GM21529 (cell line): ENCODE measurements at regions not wholly inside any gene's neighbourhood (a gene's known extent, or its start where the extent isn't known, plus 50 kb on each side); places are given as distances from the start of the nearest gene placed in this dataset.
"Not testable (repeated sequence)": the region's sequence is repeated elsewhere in the genome, so short reads cannot be mapped to it uniquely, and the experiment has no call there.

Experiments used
- ATAC-seq: cut with Tn5 transposase; IDR thresholded peaks from one replicate; pipeline ENCODE4 v1.9.1; 2021; ENCODE audit not compliant: unreplicated experiment

DNA sequence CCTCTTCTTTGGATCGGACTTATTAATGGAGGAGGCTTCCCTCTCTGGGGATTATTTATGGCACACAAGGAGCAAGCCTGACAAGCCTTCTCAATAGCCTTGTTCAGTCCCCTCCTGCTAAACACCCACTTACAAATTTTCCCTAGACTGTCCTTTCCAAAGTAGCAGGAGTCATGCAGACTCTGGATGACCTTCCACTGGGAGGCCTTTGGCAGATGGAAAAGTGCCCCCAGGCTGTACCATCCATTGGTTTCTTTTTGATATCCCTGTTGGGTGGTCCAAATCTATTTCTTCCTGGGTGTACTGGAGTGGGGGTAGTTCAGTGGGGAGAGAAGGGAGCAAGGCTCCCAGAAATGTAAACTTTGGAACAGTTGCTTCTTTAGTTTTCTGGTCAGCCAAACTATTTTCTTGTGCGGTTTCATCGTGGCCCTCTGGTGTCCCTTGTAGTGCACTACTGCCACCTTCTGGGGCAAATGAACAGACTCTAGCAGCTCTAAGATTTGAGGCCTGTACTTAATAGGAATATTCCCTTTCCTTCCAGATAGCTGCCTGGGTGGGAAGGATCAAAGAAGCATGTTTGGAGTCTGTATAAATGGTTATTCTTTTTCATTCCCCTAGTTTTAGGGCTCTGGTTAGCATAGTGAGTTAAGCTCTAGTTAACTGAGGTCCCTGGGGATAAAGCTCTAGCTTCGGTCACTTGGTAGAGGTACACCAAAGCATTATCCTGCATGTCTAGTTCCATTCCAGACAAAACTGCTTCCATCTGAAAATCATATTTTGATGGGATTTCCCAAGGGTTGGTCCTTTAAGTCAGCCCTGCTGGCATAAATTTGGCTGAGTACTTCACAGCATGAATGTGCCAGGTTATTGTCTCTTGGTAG, 409.5 kb downstream of the SLC6A15 start:
- ATAC-seq = peak; percentile 86

DNA sequence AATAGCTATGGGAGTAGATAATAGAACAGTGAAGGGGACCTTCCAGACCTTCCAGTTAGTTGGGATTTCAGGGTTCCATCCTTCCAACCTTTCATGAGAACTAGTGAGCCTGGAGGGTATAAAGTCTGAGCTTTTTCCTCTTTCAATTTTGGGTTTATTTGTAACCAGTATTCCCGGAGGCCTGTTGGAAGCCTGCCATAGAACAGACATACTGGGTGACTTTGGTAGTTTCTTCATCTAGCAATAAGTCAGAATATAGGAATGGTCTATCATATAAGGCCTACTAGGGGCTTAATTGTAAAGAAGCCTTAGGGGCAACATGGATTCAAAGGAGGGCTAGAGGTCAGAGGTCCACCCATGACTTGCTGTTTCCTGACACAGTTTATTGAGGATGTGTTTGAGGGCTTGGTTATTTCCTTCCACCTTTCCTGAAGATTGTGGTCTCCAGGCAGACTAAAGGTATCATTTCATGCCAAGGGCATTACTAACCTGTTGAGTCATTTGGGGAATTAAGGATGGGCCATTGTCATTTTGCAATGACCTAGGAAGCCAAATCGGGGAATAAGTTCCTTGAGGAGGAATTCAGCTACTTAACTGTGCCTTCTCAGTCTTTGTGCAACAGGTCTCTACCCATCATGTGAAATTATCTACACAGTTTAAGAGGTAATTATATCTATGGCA, 410.3 kb downstream of the SLC6A15 start:
- no peak for ATAC-seq

DNA sequence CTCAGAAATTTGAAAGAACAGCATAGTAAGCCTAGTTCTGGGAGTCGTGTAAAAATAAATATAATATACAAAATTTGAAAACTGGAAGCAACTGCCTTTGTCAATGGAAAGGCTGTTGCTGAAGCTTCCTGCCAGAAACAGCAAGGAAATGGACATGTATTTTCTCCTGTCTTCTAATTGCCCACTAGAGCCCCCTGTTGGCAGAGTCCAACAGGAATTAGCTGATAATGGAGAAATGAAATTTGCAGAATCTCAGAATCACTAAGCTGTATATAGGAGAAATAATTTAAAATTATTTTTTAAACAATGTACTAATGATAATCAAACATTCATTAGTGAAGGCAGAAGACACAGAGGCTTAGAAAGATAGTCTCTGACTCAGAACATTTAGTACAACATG, 414.8 kb downstream of the SLC6A15 start:
- ATAC-seq = no peak

DNA sequence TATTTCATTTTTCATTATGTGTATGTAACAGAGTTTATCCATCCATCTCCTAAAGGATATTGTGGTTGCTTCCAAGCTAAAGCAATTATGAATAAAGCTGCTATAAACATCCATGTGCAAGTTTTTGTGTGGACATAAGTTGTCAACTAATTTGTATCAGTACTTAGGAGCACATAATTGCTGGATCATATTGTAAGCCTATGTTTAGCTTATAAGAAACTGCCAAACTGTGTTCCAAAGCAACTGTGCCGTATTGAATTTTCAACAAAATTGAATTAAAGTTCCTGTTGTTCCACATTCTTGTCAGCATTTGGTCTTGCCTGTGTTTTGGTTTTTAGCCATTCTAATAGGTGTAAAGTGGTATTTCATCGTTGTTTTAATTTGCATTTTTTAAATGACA, 416.9 kb downstream of the SLC6A15 start:
- ATAC-seq = no peak

DNA sequence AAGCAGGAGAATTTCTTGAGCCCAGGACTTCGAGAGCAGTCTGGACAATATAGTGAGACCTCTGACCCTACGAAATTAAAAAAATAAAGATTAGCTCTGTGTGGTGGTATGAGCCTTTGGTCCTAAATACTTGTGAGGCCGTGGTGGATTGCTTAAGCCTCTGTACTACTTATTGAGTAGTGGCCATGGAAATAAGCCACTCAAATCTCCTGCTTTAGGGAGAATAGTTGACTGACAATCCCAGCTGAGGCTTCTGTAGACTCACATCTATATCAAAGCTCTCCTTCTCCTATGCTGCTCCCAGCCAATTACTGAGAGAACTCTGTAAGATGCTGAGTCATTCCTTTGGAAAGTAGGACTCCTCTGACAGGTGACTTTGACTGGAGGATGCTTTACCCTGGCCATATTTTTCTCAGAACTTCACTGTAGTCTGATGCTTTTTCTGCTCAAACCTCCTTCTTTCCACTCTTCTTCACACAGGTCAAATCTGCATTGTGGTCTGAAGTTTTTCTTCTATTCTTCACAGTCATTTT, 420.2 kb downstream of the SLC6A15 start:
- ATAC-seq = no peak

DNA sequence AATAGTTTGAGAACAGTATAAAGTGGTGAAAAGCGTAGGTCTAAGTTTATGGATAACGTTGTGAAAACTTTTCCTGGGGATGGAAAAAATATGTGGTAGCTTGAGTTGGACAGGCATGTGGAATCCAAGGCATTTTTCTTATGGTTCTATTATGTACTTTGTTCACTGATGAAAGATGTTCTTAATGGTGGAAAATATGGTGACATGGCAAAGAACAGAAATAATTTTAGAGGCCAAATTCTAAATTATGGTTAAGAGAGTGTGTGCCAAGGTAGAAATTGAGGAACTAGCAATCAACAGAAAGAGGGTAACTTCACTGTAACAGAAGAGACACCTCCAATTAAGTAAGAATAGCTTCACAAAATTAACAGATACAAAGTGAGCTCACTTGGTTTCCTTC, 427.8 kb downstream of the SLC6A15 start:
- ATAC-seq = no peak

DNA sequence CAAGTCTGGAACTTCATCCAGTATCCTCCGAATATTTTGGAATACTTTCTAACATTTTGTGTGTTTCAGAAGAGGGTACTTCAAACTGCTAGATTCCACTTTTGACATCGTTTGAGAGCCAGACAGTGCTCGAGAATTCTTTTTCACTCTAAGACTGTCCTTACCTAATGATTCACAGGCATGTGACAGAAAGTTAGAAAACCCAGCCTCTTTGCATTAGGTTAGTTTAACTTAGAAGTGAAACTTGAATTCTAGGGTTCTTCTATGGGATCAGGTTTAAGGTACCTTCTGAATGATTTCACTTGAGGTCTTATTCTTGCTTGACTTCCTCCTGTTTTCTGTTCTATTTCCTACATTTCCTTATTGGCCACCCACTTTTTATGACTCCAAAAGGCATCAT, 431.8 kb downstream of the SLC6A15 start:
- no peak for ATAC-seq

DNA sequence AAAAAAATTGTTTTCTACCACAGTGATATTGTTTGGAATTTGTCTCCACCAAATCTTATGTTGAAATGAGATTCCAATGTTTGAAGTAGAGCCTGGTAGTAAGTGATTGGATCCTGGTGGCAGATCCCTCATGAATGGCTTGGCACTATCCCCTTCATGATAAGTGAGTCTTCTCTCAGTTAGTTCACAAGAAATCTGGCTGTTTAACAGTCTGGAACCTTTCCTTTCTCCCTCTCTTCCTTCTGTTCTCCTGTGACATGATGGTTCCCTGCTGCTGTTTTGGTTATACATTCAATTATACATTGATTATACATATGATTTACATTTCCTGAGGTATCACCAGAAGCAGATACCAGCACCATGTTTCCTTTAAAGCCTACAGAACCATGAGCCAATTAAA, 442.2 kb downstream of the SLC6A15 start:
- ATAC-seq = no peak

DNA sequence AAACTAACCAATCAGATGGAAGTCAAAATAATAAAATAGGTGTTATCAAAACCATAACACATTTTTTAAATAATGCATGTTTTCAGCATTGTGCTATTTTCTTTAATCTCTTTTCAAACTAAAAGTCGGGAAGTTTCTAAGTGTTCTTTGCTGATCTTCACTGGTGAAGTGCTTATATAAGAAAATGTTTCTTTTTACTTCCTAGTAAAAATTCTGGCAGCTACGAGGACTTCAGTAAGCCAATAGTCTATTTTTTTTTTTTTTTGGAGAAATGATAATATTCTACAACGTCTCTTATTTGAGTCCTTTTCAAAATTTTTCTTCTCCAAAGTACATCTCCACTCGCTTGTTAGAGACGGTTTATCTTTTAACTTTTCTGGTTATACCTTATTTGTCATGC, 448.0 kb downstream of the SLC6A15 start:
- no peak for ATAC-seq

DNA sequence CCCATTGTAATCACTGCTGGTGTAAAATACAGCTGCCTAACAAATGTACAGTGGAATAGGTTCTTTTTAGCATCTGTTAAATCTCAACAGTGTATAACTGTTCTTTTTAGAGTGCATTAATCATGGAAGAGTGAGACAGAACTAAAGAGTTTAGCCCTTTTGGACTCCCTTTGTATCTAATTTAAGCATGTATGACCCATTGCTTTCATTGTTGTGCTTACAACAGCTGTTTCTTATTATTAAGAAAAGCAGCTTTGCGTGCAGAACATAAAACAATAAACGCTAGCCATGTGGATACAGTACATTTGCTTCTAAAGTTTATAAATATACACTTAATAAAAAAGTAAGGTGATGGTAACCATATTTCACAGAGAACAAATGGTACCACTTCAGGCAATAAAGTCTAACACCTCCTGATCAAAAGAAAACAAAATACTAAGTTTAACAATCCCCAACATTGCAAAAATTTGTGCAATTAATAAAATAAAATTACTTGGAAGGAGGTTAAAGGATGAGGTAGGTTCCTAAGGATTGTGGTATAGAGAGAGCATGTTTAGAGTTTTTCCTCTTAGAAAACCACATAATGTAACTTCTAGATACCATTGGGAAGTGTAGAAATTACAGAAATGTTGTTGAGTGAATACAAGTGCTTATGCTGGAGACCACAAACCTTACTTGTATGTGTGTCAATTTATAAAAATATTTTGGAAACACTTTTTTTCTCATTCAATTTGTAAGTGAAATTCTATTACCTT, 448.7 kb downstream of the SLC6A15 start:
- ATAC-seq = no peak

DNA sequence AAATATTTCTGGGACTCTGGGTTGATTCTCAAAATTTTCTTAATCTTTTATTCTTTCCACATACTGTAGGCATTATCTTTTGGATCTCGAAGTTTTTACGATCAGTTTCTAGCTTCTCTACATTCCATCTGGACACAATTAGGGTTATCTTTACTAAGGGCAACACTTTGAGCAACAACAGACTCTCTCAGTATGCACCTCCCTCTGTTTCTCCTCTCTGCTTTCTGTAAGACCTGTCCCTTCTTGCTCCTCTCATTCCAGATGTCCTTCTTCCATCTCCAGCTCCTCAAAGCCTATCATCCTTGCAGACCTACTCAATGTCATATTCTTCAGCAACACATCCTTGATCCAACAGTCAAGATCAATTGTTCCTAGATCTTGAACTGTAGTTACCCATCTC, 457.0 kb downstream of the SLC6A15 start:
- ATAC-seq = no peak

DNA sequence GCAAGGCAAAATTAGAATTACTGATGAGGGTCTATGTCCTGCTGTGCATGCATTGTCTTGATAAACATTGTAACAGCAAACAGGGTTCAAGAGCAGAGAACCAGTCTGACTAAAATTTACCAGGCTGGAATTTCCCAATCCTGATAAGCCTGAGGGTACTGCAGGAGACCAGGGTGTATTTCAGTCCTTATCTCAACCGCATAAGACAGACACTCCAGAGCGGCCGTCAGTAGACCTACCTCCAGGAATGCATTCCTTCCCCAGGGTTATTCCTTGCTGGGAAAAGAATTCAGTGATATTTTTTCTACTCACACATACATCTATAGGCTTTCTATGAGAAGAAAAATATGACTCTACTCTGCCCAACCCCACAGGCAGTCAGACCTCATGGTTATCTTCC, 466.1 kb downstream of the SLC6A15 start:
- not testable (repeated sequence) for ATAC-seq

DNA sequence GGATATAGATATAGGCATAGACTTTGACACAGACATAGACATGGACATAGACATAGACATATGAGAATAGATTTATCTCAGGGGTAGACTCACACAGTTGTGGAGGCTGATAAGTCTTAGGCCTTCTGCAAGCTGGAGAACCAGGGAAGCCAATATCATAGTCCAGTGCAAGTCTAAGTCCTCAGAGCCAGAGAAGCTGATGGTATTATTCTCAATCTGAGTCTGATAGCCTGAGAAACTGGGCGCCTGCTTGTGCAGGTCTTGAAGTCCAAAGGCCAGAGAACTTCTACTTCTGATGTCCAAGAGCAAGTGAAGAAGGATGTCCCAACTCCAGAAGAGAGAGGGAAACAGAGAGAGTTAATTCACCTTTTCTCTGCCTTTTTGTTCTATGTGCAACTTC, 476.5 kb downstream of the SLC6A15 start:
- no peak for ATAC-seq

DNA sequence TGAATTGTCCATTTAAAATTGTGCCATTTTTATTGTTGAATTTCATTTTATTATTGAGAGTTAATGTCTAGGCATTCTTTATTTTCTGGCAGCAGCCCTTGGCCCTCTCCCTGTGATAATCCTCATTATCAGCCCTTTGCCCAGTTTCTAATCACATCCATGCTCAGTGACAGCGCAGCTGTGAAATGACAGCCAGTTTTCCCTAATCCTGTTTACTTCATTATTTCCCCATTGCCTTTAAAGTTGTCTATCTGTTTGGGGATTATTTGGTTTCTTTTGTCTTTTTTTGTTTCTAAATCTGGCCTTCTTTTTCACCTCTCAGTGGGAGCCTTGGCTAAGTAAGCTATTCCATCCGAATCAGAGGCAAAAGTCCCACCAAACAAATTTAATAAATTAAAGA, 476.9 kb downstream of the SLC6A15 start:
- ATAC-seq = no peak

DNA sequence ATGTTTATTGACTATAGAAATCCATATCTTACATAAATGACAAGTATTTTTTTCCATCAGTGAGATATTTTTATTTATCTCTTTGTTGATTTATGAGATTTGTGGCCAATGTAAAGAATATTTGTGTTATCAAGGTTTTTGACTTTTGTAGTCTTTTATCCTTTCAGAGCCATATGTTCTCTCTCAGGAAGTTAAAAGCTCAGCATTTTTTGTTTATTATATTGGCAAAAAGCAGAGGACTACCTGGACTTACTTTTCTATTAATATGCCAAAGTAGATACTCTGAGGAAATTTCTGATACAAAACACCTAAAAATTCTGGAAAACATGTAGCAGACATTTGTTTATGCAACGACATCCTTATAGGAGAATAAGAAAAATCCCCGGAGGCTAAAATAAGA, 490.3 kb downstream of the SLC6A15 start:
- ATAC-seq = no peak

DNA sequence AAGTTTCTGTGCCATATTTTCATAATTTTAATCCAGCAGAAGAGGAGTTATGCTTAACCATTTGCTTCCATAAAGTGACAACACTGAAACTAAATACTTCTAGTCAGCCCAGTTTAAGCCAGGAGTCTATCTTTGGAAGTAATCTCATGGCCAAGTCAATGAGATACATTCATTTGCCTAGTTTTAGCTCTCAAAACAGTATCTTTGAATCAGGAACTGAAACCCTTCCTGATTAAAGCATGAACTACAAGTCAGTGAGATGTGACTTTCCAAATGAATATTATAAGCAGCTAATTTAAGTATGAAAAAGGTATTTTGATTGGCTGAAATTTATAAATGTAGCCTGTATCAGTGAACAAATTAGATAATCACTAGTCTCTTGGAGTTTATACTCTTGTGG, 491.5 kb downstream of the SLC6A15 start:
- ATAC-seq = peak; percentile 65

DNA sequence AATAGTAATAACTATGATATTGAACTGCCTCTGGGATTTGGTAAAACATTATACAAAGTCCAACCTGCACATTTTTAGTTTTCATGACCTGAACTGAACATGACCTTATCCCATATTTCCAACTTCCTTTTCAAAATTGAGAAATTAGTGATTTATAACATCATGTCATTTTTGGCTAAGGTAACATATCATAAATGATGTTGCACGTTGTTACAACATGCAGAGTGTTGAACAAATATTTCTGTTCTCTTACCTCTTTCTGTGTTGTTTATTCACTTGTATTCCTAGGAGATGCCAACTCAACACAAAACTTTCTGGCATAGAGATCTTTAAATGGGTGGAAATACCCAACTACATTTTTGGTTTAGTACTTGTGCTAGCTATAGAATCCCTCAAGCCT, 496.0 kb downstream of the SLC6A15 start:
- ATAC-seq = no peak

DNA sequence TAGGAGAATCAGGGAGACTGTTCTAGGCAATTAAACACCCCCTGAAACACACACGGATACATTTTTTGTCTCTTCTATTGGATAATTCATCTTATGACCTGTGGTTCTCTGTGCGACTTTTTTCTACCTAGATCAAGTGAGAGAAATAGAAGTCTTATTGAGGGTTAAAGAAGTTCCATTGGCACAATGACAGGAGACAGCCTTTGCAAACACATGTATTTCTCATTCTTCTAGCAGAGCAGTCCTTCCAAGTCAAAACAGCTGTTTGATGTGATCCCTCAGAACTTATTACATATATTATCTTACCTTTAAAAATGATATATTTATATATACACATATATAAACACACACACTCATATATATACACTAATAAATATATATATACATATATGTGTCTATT, 496.7 kb downstream of the SLC6A15 start:
- ATAC-seq = no peak

DNA sequence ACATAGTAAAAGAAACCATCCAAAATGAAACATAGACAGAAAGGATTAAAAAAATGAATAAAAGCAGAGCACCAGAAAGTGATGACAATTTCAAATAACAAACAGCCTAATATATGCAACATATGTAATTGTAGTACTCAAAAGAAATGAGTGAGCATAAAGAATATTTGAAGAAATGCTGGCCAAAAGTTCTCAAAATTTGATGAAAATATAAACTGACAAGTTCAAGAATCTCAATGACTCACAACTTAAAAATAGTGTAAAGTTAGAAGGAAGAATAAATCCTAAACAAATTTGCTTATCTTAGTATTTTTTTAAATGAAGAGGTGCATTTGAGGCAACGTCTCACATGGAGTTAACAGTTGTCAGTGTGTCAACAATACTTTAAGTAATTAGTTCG, 498.9 kb downstream of the SLC6A15 start:
- ATAC-seq = no peak

DNA sequence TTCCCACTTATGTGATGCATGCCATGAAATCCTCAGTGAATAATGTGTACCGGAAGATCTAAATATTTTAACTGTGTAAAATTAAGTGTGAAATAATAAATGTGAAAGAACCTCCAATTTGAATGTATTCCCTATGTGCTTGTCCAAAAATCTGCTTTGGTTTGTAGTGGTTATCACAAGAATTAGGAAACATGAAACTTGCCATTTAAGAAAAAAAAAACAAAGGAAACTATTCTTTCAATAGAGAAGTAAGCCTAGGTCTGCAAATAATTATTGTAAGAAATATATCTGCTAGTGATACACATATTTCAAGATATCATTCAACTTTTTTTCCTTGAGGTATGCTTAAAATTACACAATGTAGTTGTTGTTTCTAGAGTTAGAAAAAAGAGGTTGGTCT, 500.4 kb downstream of the SLC6A15 start:
- no peak for ATAC-seq

DNA sequence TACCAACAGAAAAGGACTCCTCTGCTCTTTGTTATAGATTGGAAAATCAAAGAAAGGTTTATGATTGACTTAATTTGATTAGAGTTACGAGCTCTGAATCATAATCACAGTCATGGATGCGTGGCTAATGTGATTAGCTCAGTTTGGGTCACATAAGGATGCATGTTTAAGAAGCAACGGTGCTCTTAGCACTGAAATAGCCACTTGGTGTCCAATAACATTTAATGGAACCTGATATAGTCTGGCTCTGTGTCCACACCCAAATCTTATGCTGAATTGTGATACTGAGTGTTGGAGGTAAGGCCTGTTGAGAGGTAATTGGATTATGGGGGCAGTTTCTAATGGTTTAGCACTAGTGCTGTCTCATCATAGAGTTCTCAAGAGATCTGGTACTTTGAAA, 501.6 kb downstream of the SLC6A15 start:
- ATAC-seq = no peak

DNA sequence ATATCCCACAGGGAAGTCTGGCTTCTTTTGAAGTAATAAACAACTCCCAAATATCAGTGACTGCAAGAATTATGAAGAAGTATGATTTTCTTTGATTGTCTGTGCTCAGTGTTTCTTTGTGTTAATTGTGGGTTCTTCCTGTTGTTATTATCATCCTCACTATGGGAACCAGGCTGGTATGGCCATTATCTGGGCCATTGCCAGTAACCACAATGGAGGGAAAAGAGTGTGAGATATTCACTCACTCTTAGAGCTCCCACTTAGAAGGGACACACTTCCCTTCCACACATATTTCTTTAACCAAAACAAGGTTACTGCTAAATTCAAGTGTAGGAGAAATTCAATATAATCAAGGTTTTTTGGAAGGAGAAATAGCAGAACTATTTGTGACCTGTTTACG, 503.7 kb downstream of the SLC6A15 start:
- ATAC-seq = no peak
